ENCODE measurements at regions not wholly inside any gene's neighbourhood (a gene's known extent, or its start where the extent isn't known, plus 50 kb on each side); places are given as distances from the start of the nearest gene placed in this dataset.

DNA sequence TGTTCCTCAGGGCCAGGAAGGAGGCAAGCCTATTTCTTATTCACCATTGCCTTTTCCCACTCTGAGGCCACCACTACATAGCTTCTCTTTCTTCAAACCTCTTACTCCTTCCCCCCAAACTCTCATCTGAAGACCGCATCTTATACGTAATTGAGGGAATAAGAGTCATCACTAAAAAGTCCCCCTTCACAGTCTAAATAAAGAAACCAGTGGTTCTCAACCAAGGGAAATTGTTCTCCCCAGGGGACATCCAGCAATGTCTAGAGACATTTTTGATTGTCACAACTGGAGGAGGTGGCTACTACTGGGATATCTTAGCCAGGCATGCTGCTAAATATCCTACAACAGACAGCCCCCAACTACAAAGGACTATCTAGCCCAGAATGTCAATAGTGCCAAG, 327.6 kb upstream of the CNR1 start:
- H3K9ac ChIP-seq (ENCODE audit: low read depth, low read length) = no peak overlapping the region
- H3K27ac ChIP-seq (ENCODE audit: low read length) = no peak overlapping the region
- no peaks in the 10 kb centered on the region for H4K20me1 ChIP-seq (ENCODE audit: insufficient read depth, low read length)
- no peak for TF ChIP-seq EZH2 (IDR thresholded peaks at IDR 0.05; ENCODE audit: borderline replicate concordance, low read depth, low read length, severe bottlenecking)
- TF ChIP-seq, protein P1, sequence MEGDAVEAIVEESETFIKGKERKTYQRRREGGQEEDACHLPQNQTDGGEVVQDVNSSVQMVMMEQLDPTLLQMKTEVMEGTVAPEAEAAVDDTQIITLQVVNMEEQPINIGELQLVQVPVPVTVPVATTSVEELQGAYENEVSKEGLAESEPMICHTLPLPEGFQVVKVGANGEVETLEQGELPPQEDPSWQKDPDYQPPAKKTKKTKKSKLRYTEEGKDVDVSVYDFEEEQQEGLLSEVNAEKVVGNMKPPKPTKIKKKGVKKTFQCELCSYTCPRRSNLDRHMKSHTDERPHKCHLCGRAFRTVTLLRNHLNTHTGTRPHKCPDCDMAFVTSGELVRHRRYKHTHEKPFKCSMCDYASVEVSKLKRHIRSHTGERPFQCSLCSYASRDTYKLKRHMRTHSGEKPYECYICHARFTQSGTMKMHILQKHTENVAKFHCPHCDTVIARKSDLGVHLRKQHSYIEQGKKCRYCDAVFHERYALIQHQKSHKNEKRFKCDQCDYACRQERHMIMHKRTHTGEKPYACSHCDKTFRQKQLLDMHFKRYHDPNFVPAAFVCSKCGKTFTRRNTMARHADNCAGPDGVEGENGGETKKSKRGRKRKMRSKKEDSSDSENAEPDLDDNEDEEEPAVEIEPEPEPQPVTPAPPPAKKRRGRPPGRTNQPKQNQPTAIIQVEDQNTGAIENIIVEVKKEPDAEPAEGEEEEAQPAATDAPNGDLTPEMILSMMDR (IDR thresholded peaks at IDR 0.05; ENCODE audit: borderline replicate concordance, extremely low read depth, low read length, poor library complexity, severe bottlenecking) = no peak
- no peaks in the 10 kb centered on the region for H3K27me3 ChIP-seq (ENCODE audit: insufficient read depth, low read length, poor library complexity)
- no peaks in the 10 kb centered on the region for H3K79me2 ChIP-seq (ENCODE audit: insufficient read depth, low read length)
- H3K4me2 ChIP-seq (ENCODE audit: insufficient read depth, low read length) = no peak overlapping the region
- no peaks in the 10 kb centered on the region for H3K9me3 ChIP-seq (ENCODE audit: insufficient read depth, low read length, severe bottlenecking)
- ATAC-seq (ENCODE audit: insufficient read depth, low read depth) (no peak), DNase-seq (no peak)
- H3K36me3 ChIP-seq (ENCODE audit: insufficient read depth, low read length) = no peaks in the 10 kb centered on the region
- H2AFZ ChIP-seq (ENCODE audit: low read depth, low read length) = no peak overlapping the region
- no peaks in the 10 kb centered on the region for H3K4me1 ChIP-seq (ENCODE audit: insufficient read depth, low read length)
- H3K4me3 ChIP-seq (ENCODE audit: low read depth in 1 of 2, low read length in 2 of 2) = no peak overlapping the region

DNA sequence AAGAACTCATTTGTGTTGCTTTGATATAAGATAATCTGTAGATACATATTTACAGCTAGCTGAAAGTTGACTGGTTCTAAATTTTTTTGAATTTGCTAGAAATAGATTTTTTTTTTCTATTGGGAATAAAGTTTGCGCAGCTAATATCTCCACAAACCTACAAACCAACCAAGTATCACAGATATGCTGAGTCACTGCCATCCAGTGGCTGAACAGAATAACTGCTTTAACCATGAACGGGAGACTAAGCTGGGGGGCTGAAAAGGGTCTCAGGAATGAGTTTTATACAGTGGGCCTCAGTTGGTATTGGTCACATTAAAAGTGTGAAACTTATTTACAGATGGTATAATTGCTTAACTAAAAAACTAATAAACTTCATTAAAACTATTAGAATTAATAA, 326.7 kb upstream of the CNR1 start:
- Histone ChIP-seq H3K4me2 (ENCODE audit: insufficient read depth, low read length) (no peak overlapping the region), H3K79me2 (ENCODE audit: insufficient read depth, low read length) (no peaks in the 10 kb centered on the region), H3K4me3 (ENCODE audit: low read depth in 1 of 2, low read length in 2 of 2) (no peak overlapping the region), H3K9me3 (ENCODE audit: insufficient read depth, low read length, severe bottlenecking) (no peaks in the 10 kb centered on the region), H2AFZ (ENCODE audit: low read depth, low read length) (no peak overlapping the region), H3K4me1 (ENCODE audit: insufficient read depth, low read length) (no peaks in the 10 kb centered on the region), H3K9ac (ENCODE audit: low read depth, low read length) (no peak overlapping the region), H4K20me1 (ENCODE audit: insufficient read depth, low read length) (no peaks in the 10 kb centered on the region), H3K36me3 (ENCODE audit: insufficient read depth, low read length) (no peaks in the 10 kb centered on the region), H3K27me3 (ENCODE audit: insufficient read depth, low read length, poor library complexity) (no peaks in the 10 kb centered on the region), H3K27ac (ENCODE audit: low read length) (no peak overlapping the region)
- ATAC-seq (ENCODE audit: insufficient read depth, low read depth) = no peak
- DNase-seq = no peak
- TF ChIP-seq, protein P1 (IDR thresholded peaks at IDR 0.05; ENCODE audit: borderline replicate concordance, extremely low read depth, low read length, poor library complexity, severe bottlenecking) = peak; percentile 52
- TF ChIP-seq EZH2 (IDR thresholded peaks at IDR 0.05; ENCODE audit: borderline replicate concordance, low read depth, low read length, severe bottlenecking) = no peak

DNA sequence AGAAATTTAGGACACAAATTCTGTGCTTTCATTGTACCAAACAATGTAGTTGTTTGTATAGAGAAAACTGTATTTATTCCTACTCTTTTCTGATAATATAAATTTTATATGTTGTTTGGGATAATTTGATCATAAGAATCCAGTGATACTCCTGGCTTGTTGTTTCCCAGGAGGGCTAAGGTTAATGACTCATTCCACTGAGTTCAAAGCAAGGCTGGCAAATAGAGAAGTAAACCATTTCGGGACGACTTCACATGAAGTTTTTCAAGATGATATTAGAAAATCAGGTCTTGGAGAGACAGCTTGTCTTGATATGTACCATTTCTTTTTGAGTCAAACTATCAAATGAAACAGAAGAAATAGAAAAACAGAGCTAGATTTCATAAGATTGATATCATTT, 326.1 kb upstream of the CNR1 start:
- TF ChIP-seq EZH2 (IDR thresholded peaks at IDR 0.05; ENCODE audit: borderline replicate concordance, low read depth, low read length, severe bottlenecking) = no peak
- TF ChIP-seq, protein P1 (IDR thresholded peaks at IDR 0.05; ENCODE audit: borderline replicate concordance, extremely low read depth, low read length, poor library complexity, severe bottlenecking) = no peak
- Histone ChIP-seq H3K4me2 (ENCODE audit: insufficient read depth, low read length) (no peak overlapping the region), H2AFZ (ENCODE audit: low read depth, low read length) (no peak overlapping the region), H3K79me2 (ENCODE audit: insufficient read depth, low read length) (no peaks in the 10 kb centered on the region), H3K4me1 (ENCODE audit: insufficient read depth, low read length) (no peaks in the 10 kb centered on the region), H4K20me1 (ENCODE audit: insufficient read depth, low read length) (no peaks in the 10 kb centered on the region), H3K36me3 (ENCODE audit: insufficient read depth, low read length) (no peaks in the 10 kb centered on the region), H3K4me3 (ENCODE audit: low read depth in 1 of 2, low read length in 2 of 2) (no peak overlapping the region), H3K27ac (ENCODE audit: low read length) (no peak overlapping the region), H3K27me3 (ENCODE audit: insufficient read depth, low read length, poor library complexity) (no peaks in the 10 kb centered on the region), H3K9me3 (ENCODE audit: insufficient read depth, low read length, severe bottlenecking) (no peaks in the 10 kb centered on the region), H3K9ac (ENCODE audit: low read depth, low read length) (no peak overlapping the region)
- no peak for DNase-seq
- no peak for ATAC-seq (ENCODE audit: insufficient read depth, low read depth)

Measured in DND-41 (cell line).